ENCODE measurements at regions not wholly inside any gene's neighbourhood (a gene's known extent, or its start where the extent isn't known, plus 50 kb on each side); places are given as distances from the start of the nearest gene placed in this dataset.

DNA sequence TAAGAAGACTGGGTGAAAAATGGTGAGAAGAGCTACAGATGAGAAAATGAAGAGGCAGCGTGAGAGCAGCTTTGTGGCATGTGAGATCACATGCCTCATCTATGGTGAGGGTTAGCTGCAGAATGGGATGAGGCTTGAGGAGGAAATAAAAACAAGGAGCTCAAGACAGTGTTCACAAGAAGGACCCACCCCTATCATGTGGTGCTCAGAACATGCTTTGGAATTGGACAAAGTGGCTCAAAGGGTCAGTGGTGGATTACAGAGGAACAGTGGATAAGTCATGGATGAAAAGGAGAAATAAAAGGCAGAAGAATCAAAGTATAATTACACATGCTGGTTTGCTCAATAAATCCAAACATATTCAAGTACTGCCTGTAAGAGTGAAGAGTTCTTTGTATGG, 126.9 kb upstream of the UST start:
- no peak overlapping the region for H3K4me3 ChIP-seq
- FAIRE-seq (no peak), ATAC-seq (no peak), DNase-seq (ENCODE audit: low read depth in 1 of 2, low spot score in 1 of 2) (no peak)
- H3K4me2 ChIP-seq, result no peak overlapping the region
- H3K27ac ChIP-seq, result no peak overlapping the region
- 50% methylated on average over 1 of the region's 1 CpG for WGBS (ENCODE audit: missing lambda C conversion rate)
- no peak for TF ChIP-seq HOXA7 (CRISPR knock-in tag; IDR thresholded peaks at IDR 0.05)
- TF ChIP-seq CHD4 (IDR thresholded peaks at IDR 0.05; ENCODE audit: borderline replicate concordance), result no peak
- TF ChIP-seq NR3C1 (IDR thresholded peaks at IDR 0.05), result no peak
- TF ChIP-seq FOSL2 (IDR thresholded peaks at IDR 0.05), result no peak
- TF ChIP-seq FOSL2 (CRISPR knock-in tag; IDR thresholded peaks at IDR 0.05), result no peak
- TF ChIP-seq HEYL (CRISPR knock-in tag; IDR thresholded peaks at IDR 0.05), result no peak
- no peak for TF ChIP-seq NPAS2 (CRISPR knock-in tag; IDR thresholded peaks at IDR 0.05; ENCODE audit: borderline replicate concordance)
- no peak for TF ChIP-seq BHLHE40 (IDR thresholded peaks at IDR 0.05; ENCODE audit: low read depth, low read length)
- no peak for TF ChIP-seq RNF2 (IDR thresholded peaks at IDR 0.05; ENCODE audit: borderline replicate concordance, low read depth)
- TF ChIP-seq FOXS1 (CRISPR knock-in tag; IDR thresholded peaks at IDR 0.05), result no peak
- no peak for TF ChIP-seq ZC3H11A (IDR thresholded peaks at IDR 0.05)
- no peak for TF ChIP-seq HDAC2 (IDR thresholded peaks at IDR 0.05)
- TF ChIP-seq SREBF2 (IDR thresholded peaks at IDR 0.05), result no peak
- CTCF ChIA-PET, result interaction anchor here (1.1 kb wide), 1 partner anchor 25 kb away, joined by 3 read pairs; no protein-coding TSS in a partner anchor
- POLR2A ChIA-PET, result no interaction called here
- H3K9me3 ChIP-seq, result no peaks in the 10 kb centered on the region
- H3K4me1 ChIP-seq, result no peaks in the 10 kb centered on the region

GRCh38 chr6:148620579-148621298, 126.1 kb upstream of the UST start:
- ATAC-seq (no peak), FAIRE-seq (no peak), DNase-seq (ENCODE audit: low read depth in 1 of 2, low spot score in 1 of 2) (no peak)
- no peaks in the 10 kb centered on the region for H3K4me1 ChIP-seq
- no peak overlapping the region for H3K4me3 ChIP-seq
- 54% methylated on average over 5 of the region's 5 CpGs for WGBS (ENCODE audit: missing lambda C conversion rate)
- H3K27ac ChIP-seq, result no peak overlapping the region
- TF ChIP-seq ELK1 (IDR thresholded peaks at IDR 0.05; ENCODE audit: low read depth, low read length), result no peak
- TF ChIP-seq RFX5 (IDR thresholded peaks at IDR 0.05), result no peak
- no peak for TF ChIP-seq NR3C1 (IDR thresholded peaks at IDR 0.05)
- no peak for TF ChIP-seq FOSL2 (IDR thresholded peaks at IDR 0.05)
- TF ChIP-seq FOSL2 (CRISPR knock-in tag; IDR thresholded peaks at IDR 0.05), result no peak
- TF ChIP-seq REST (IDR thresholded peaks at IDR 0.05), result no peak
- TF ChIP-seq GATA3 (IDR thresholded peaks at IDR 0.05; ENCODE audit: borderline replicate concordance), result no peak
- no peak for TF ChIP-seq HMGXB4 (CRISPR knock-in tag; IDR thresholded peaks at IDR 0.05; ENCODE audit: borderline replicate concordance)
- TF ChIP-seq RNF2 (IDR thresholded peaks at IDR 0.05; ENCODE audit: borderline replicate concordance, low read depth), result no peak
- no peak for TF ChIP-seq CBX2 (IDR thresholded peaks at IDR 0.05; ENCODE audit: borderline replicate concordance, low read depth)
- no peak for TF ChIP-seq TFCP2L1 (CRISPR knock-in tag; IDR thresholded peaks at IDR 0.05)
- TF ChIP-seq CHD2 (IDR thresholded peaks at IDR 0.05; ENCODE audit: low read length, partially characterized antibody), result no peak
- TF ChIP-seq MYC (IDR thresholded peaks at IDR 0.05; ENCODE audit: borderline replicate concordance, low read length), result no peak
- TF ChIP-seq POLR2A (IDR thresholded peaks at IDR 0.05; ENCODE audit: low read length), result no peak
- TF ChIP-seq USF2 (IDR thresholded peaks at IDR 0.05), result no peak
- no peak for TF ChIP-seq POLR2AphosphoS2 (conservative IDR thresholded peaks at IDR 0.05; ENCODE audit: low read length)
- no peak for TF ChIP-seq HOXB13 (CRISPR knock-in tag; IDR thresholded peaks at IDR 0.05; ENCODE audit: low read depth)
- ChIA-PET POLR2A (no interaction called here), CTCF (no interaction called here)
- H3K9me3 ChIP-seq, result no peaks in the 10 kb centered on the region
- no peak overlapping the region for H3K4me2 ChIP-seq

All from A549 (cell line).